ENCODE measurements at regions not wholly inside any gene's neighbourhood (a gene's known extent, or its start where the extent isn't known, plus 50 kb on each side); places are given as distances from the start of the nearest gene placed in this dataset.

GRCh38 chr5:66252849-66253248 is 108.7 kb downstream of the SREK1 start:
- Histone ChIP-seq H3K9me3 (ENCODE audit: control insufficient read depth, insufficient read depth, low read length) (no peaks in the 10 kb centered on the region), H3K36me3 (ENCODE audit: control insufficient read depth, low read length) (no peaks in the 10 kb centered on the region), H4K20me1 (ENCODE audit: control insufficient read depth, insufficient read depth, low read depth, low read length) (no peaks in the 10 kb centered on the region), H3K27ac (ENCODE audit: low read depth, low read length) (no peak overlapping the region), H3F3A (ENCODE audit: control insufficient read depth, insufficient read depth) (no peaks in the 10 kb centered on the region), H3K4me3 (ENCODE audit: low read length) (no peak overlapping the region), H3K4me1 (ENCODE audit: control insufficient read depth, low read length) (no peaks in the 10 kb centered on the region), H3K9me2 (replicated peaks; ENCODE audit: control insufficient read depth, low read length) (no peaks in the 10 kb centered on the region), H3K4me2 (ENCODE audit: low read length) (no peak overlapping the region), H3K79me2 (ENCODE audit: control insufficient read depth, low read length) (no peaks in the 10 kb centered on the region), H3K27me3 (ENCODE audit: control insufficient read depth, low read length) (peaks cover 2% of the 10 kb centered on the region; the same call in 1 of the 2 replicates)
- TF ChIP-seq, protein P1, sequence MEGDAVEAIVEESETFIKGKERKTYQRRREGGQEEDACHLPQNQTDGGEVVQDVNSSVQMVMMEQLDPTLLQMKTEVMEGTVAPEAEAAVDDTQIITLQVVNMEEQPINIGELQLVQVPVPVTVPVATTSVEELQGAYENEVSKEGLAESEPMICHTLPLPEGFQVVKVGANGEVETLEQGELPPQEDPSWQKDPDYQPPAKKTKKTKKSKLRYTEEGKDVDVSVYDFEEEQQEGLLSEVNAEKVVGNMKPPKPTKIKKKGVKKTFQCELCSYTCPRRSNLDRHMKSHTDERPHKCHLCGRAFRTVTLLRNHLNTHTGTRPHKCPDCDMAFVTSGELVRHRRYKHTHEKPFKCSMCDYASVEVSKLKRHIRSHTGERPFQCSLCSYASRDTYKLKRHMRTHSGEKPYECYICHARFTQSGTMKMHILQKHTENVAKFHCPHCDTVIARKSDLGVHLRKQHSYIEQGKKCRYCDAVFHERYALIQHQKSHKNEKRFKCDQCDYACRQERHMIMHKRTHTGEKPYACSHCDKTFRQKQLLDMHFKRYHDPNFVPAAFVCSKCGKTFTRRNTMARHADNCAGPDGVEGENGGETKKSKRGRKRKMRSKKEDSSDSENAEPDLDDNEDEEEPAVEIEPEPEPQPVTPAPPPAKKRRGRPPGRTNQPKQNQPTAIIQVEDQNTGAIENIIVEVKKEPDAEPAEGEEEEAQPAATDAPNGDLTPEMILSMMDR (IDR thresholded peaks at IDR 0.05; ENCODE audit: low read depth, low read length, poor library complexity, severe bottlenecking) = no peak
- no peak for TF ChIP-seq EZH2phosphoT487 (IDR thresholded peaks at IDR 0.05; ENCODE audit: borderline replicate concordance, low read length)

DNA sequence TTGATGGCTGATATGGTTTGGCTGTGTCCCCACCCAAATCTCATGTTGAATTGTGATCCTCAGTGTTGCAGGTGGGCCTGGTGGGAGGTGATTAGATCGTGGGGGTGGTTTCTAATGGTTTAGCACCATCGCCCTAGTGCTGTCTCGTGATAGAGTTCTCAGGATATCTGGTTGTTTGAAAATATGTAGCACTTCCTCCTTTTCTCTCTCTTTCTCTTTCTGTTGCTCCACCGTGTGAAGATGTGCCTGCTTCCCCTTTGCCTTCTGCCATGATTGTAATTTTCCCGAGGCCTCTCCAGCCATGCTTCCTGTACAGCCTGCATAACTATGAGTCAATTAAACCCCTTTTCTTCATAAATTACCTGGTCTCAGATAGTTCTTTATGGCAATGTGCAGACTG is 111.6 kb downstream of the SREK1 start:
- no peak overlapping the region for H3K4me2 ChIP-seq (ENCODE audit: low read length)
- H4K20me1 ChIP-seq (ENCODE audit: control insufficient read depth, insufficient read depth, low read depth, low read length) = no peaks in the 10 kb centered on the region
- no peak for TF ChIP-seq EZH2phosphoT487 (IDR thresholded peaks at IDR 0.05; ENCODE audit: borderline replicate concordance, low read length)
- TF ChIP-seq, protein P1 (IDR thresholded peaks at IDR 0.05; ENCODE audit: low read depth, low read length, poor library complexity, severe bottlenecking) = no peak
- H3F3A ChIP-seq (ENCODE audit: control insufficient read depth, insufficient read depth) = no peaks in the 10 kb centered on the region
- H3K79me2 ChIP-seq (ENCODE audit: control insufficient read depth, low read length) = no peaks in the 10 kb centered on the region
- no peaks in the 10 kb centered on the region for H3K4me1 ChIP-seq (ENCODE audit: control insufficient read depth, low read length)
- H3K9me2 ChIP-seq (replicated peaks; ENCODE audit: control insufficient read depth, low read length) = no peaks in the 10 kb centered on the region
- H3K27me3 ChIP-seq (ENCODE audit: control insufficient read depth, low read length) = peaks cover 2% of the 10 kb centered on the region; the same call in 1 of the 2 replicates
- no peaks in the 10 kb centered on the region for H3K36me3 ChIP-seq (ENCODE audit: control insufficient read depth, low read length)
- H3K9me3 ChIP-seq (ENCODE audit: control insufficient read depth, insufficient read depth, low read length) = no peaks in the 10 kb centered on the region
- no peak overlapping the region for H3K4me3 ChIP-seq (ENCODE audit: low read length)
- no peak overlapping the region for H3K27ac ChIP-seq (ENCODE audit: low read depth, low read length)

DNA sequence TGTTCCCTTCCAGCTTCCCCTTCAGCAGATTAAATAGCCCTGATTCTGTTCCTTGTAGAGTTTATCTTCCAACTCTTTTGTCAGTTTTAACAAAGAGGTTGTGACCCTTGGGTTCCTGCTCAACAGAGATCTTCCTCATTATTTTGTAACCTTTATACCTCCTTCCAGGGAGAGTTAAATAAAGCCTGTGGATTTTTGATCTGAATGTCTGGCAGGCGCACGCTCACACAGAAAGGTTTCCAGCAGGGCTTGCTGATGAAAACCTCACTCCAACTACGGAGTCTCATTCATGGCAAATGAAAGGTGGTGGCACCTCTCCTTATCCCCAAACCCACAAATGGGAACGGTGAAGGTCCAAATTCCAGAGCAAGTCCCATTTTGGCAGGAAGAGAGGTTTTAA is 129.0 kb downstream of the SREK1 start:
- Histone ChIP-seq H3K9me3 (ENCODE audit: control insufficient read depth, insufficient read depth, low read length) (no peaks in the 10 kb centered on the region), H3K4me1 (ENCODE audit: control insufficient read depth, low read length) (no peaks in the 10 kb centered on the region), H3K27ac (ENCODE audit: low read depth, low read length) (no peak overlapping the region), H3K4me2 (ENCODE audit: low read length) (no peak overlapping the region), H3K79me2 (ENCODE audit: control insufficient read depth, low read length) (no peaks in the 10 kb centered on the region), H3K4me3 (ENCODE audit: low read length) (no peak overlapping the region), H4K20me1 (ENCODE audit: control insufficient read depth, insufficient read depth, low read depth, low read length) (no peaks in the 10 kb centered on the region), H3K36me3 (ENCODE audit: control insufficient read depth, low read length) (no peaks in the 10 kb centered on the region), H3F3A (ENCODE audit: control insufficient read depth, insufficient read depth) (no peaks in the 10 kb centered on the region), H3K9me2 (replicated peaks; ENCODE audit: control insufficient read depth, low read length) (no peaks in the 10 kb centered on the region), H3K27me3 (ENCODE audit: control insufficient read depth, low read length) (no peaks in the 10 kb centered on the region; the same call in 1 of the 2 replicates)
- no peak for TF ChIP-seq EZH2phosphoT487 (IDR thresholded peaks at IDR 0.05; ENCODE audit: borderline replicate concordance, low read length)
- TF ChIP-seq, protein P1 (IDR thresholded peaks at IDR 0.05; ENCODE audit: low read depth, low read length, poor library complexity, severe bottlenecking) = no peak

Data from DOHH2 (cell line).